K562 (cell line): ENCODE measurements at regions not wholly inside any gene's neighbourhood (a gene's known extent, or its start where the extent isn't known, plus 50 kb on each side); places are given as distances from the start of the nearest gene placed in this dataset.

Experiments
- ATF1 ChIP-seq, 2 experiments: fragments of 450-650 bp in 1 of 2; IDR thresholded peaks; 2 replicates each; pipeline ENCODE4 v1.6.1; 2016; ENCODE audit warnings: missing compliant biosample characterization in 1 of 2, missing genetic modification characterization in 1 of 2
- EHMT2 ChIP-seq: fragments of 450-650 bp; IDR thresholded peaks from 2 replicates; pipeline ENCODE4 v1.6.1; 2018; ENCODE audit warnings: antibody characterized with exemption
- HMGXB4 ChIP-seq: sonication (generic); formaldehyde crosslinking; IDR thresholded peaks from 2 replicates; pipeline ENCODE4 v1.8.1; 2023; ENCODE audit warnings: mild to moderate bottlenecking, missing genetic modification reagents
- MTF1 ChIP-seq: fragments of 250-450 bp; sonication (Bioruptor Pico); IDR thresholded peaks from 2 replicates; pipeline ENCODE4 v1.9.0; 2021; ENCODE audit warnings: moderate library complexity, mild to moderate bottlenecking, inconsistent platforms, borderline replicate concordance
- ZNF146 ChIP-seq: IDR thresholded peaks from one replicate; pipeline ENCODE4 v1.6.1; 2018; ENCODE audit warnings: missing compliant biosample characterization; ENCODE audit not compliant: unreplicated experiment
- ZNF592 ChIP-seq: fragments of 450-650 bp; IDR thresholded peaks from 2 replicates; pipeline ENCODE4 v1.6.1; 2017; ENCODE audit warnings: antibody characterized with exemption, mild to moderate bottlenecking

- no peak for TF ChIP-seq ZNF592
- no peak for TF ChIP-seq MTF1
- no peak for TF ChIP-seq ATF1 (CRISPR knock-in tag; IDR thresholded peaks at IDR 0.05)
- no peak for TF ChIP-seq ATF1 (tag; IDR thresholded peaks at IDR 0.05)
- no peak for TF ChIP-seq EHMT2
- no peak for TF ChIP-seq ZNF146 (CRISPR knock-in tag)
- TF ChIP-seq HMGXB4 = no peak
- TF ChIP-seq, all 486 proteins: peak for 0
These were observed 1063.3 kb upstream of the WWC1 start (continued) for GRCh38 chr5:167228134-167228533.
